ENCODE measurements at regions not wholly inside any gene's neighbourhood (a gene's known extent, or its start where the extent isn't known, plus 50 kb on each side); places are given as distances from the start of the nearest gene placed in this dataset.
"Not testable (repeated sequence)": the region's sequence is repeated elsewhere in the genome, so short reads cannot be mapped to it uniquely, and the experiment has no call there.

DNA sequence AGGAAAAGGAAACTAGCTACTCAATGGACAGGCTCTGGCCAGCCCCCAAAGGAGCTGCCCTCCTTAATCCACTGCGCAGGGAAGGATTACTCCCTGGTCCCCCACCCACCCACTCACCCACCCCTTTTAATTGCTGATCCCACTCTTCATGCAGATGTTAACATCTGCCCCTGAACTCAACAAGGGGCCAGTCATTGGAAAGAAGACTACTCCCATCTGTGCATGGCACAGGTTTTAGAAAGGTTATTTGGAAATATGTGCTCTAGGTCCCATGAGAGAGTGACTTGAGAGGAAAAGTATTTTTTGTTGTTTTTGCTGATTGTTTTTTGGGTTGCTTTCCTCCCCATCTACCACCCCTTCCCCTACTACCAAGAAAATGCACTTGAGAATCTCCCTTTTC is 94.4 kb upstream of the FGGY start:
- no peaks in the 10 kb centered on the region for H3K36me3 ChIP-seq (ENCODE audit: insufficient read depth, low read length)
- TF ChIP-seq, protein P1, sequence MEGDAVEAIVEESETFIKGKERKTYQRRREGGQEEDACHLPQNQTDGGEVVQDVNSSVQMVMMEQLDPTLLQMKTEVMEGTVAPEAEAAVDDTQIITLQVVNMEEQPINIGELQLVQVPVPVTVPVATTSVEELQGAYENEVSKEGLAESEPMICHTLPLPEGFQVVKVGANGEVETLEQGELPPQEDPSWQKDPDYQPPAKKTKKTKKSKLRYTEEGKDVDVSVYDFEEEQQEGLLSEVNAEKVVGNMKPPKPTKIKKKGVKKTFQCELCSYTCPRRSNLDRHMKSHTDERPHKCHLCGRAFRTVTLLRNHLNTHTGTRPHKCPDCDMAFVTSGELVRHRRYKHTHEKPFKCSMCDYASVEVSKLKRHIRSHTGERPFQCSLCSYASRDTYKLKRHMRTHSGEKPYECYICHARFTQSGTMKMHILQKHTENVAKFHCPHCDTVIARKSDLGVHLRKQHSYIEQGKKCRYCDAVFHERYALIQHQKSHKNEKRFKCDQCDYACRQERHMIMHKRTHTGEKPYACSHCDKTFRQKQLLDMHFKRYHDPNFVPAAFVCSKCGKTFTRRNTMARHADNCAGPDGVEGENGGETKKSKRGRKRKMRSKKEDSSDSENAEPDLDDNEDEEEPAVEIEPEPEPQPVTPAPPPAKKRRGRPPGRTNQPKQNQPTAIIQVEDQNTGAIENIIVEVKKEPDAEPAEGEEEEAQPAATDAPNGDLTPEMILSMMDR (IDR thresholded peaks at IDR 0.05; ENCODE audit: extremely low read depth, low read depth, low read length): no peak
- DNase-seq (ENCODE audit: insufficient read length, low spot score, missing footprints): no peak
- no peaks in the 10 kb centered on the region for H3K27me3 ChIP-seq (ENCODE audit: insufficient read depth, low read length)
- no peaks in the 10 kb centered on the region for H3K4me1 ChIP-seq (ENCODE audit: insufficient read depth, low read length)
- H3K27ac ChIP-seq (ENCODE audit: low read depth, low read length): no peak overlapping the region
- no peaks in the 10 kb centered on the region for H3K79me2 ChIP-seq (ENCODE audit: insufficient read depth, low read length)
- H3K4me2 ChIP-seq (ENCODE audit: insufficient read depth, low read length): no peak overlapping the region
- no peaks in the 10 kb centered on the region for H3K9me3 ChIP-seq (ENCODE audit: low read depth, low read length)
- H2AFZ ChIP-seq (ENCODE audit: low read length): no peak overlapping the region
- H3K4me3 ChIP-seq (ENCODE audit: insufficient read depth, low read length): no peak overlapping the region
- no peaks in the 10 kb centered on the region for H4K20me1 ChIP-seq (ENCODE audit: insufficient read depth, low read length)

DNA sequence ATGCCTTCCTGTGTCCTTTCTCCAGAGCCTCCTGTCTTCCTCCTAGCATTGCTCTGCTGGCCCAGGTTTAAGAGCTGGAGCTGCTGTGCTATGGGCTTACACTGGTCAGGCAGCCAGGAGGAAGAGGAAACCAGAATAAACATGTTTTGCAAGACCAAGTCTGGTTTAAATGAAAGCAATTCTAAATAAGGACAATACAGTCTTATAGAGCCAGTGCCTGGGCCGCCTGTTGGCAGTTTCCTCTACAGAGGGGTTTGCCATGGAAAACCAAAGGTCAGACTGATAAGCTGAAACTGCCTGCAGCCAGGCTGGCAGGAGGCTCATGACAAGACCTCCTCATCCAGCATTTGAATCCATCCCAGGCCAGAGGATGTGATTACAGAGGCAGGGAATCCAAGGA is 92.9 kb upstream of the FGGY start:
- Histone ChIP-seq H3K79me2 (ENCODE audit: insufficient read depth, low read length) (no peaks in the 10 kb centered on the region), H3K9me3 (ENCODE audit: low read depth, low read length) (no peaks in the 10 kb centered on the region), H2AFZ (ENCODE audit: low read length) (no peak overlapping the region), H3K27ac (ENCODE audit: low read depth, low read length) (no peak overlapping the region), H3K4me1 (ENCODE audit: insufficient read depth, low read length) (no peaks in the 10 kb centered on the region), H3K4me2 (ENCODE audit: insufficient read depth, low read length) (no peak overlapping the region), H3K4me3 (ENCODE audit: insufficient read depth, low read length) (no peak overlapping the region), H3K36me3 (ENCODE audit: insufficient read depth, low read length) (no peaks in the 10 kb centered on the region), H3K27me3 (ENCODE audit: insufficient read depth, low read length) (no peaks in the 10 kb centered on the region), H4K20me1 (ENCODE audit: insufficient read depth, low read length) (no peaks in the 10 kb centered on the region)
- TF ChIP-seq, protein P1 (IDR thresholded peaks at IDR 0.05; ENCODE audit: extremely low read depth, low read depth, low read length): no peak
- no peak for DNase-seq (ENCODE audit: insufficient read length, low spot score, missing footprints)

DNA sequence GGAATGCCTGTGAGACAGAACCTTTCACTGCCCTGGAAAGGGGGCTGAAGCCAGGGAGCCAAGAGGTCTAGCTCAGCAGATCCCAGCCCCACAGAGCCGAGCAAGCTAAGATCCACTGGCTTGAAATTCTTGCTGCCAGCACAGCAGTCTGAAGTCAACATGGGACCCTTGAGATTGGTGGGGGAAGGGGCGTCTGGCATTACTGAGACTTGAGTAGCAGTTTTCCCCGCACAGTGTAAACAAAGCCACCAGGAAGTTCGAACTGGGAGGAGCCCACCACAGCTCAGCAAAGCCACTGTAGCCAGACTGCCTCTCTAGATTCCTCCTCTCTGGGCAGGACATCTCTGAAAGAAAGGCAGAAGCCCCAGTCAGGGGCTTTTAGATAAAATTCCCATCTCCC is 90.3 kb upstream of the FGGY start:
- not testable (repeated sequence) for H2AFZ ChIP-seq (ENCODE audit: low read length); H3K27ac ChIP-seq (ENCODE audit: low read depth, low read length); H3K9me3 ChIP-seq (ENCODE audit: low read depth, low read length); H3K36me3 ChIP-seq (ENCODE audit: insufficient read depth, low read length); DNase-seq (ENCODE audit: insufficient read length, low spot score, missing footprints); H3K4me1 ChIP-seq (ENCODE audit: insufficient read depth, low read length); H4K20me1 ChIP-seq (ENCODE audit: insufficient read depth, low read length); H3K4me2 ChIP-seq (ENCODE audit: insufficient read depth, low read length); H3K27me3 ChIP-seq (ENCODE audit: insufficient read depth, low read length); H3K4me3 ChIP-seq (ENCODE audit: insufficient read depth, low read length); H3K79me2 ChIP-seq (ENCODE audit: insufficient read depth, low read length)

DNA sequence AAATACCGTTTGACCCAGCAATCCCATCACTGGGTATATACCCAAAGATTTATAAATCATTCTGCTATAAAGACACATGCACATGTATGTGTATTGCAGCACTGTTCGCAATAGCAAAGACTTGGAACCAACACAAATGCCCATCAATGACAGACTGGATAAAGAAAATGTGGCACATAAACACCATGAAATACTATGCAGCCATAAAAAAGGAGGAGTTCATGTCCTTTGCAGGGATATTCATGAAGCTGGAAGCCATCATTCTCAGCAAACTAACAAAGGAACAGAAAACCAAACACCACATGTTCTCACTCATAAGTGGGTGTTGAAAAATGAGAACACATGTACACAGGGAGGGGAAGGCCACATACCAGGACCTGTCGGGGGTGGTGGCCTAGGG is 86.5 kb upstream of the FGGY start:
- H3K4me1 ChIP-seq (ENCODE audit: insufficient read depth, low read length); DNase-seq (ENCODE audit: insufficient read length, low spot score, missing footprints): not testable (repeated sequence)

DNA sequence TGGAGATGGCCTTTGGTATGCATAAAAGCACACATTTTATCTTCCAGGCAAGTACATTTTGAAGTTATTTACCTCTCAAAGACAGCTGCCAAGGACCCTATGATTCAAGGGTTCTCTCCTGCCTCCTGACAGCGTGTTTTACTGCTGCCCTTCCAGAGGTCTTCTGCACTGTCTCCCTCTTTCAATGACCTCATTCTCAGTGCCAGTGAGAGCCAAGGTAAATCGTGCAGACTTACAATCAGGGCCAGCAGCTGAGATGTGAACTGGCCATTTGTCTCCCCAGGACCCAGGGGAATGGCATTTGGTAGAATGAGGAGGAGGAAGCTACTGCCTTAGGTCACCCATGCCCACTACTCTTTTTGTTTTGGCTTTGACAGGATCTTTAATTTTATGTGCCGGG is 84.2 kb upstream of the FGGY start:
- no peak overlapping the region for H3K4me2 ChIP-seq (ENCODE audit: insufficient read depth, low read length)
- H3K36me3 ChIP-seq (ENCODE audit: insufficient read depth, low read length): no peaks in the 10 kb centered on the region
- H3K27me3 ChIP-seq (ENCODE audit: insufficient read depth, low read length): no peaks in the 10 kb centered on the region
- no peaks in the 10 kb centered on the region for H4K20me1 ChIP-seq (ENCODE audit: insufficient read depth, low read length)
- no peak overlapping the region for H3K27ac ChIP-seq (ENCODE audit: low read depth, low read length)
- no peak for DNase-seq (ENCODE audit: insufficient read length, low spot score, missing footprints)
- H3K4me3 ChIP-seq (ENCODE audit: insufficient read depth, low read length): no peak overlapping the region
- no peaks in the 10 kb centered on the region for H3K9me3 ChIP-seq (ENCODE audit: low read depth, low read length)
- H3K4me1 ChIP-seq (ENCODE audit: insufficient read depth, low read length): peaks cover 10% of the 10 kb centered on the region
- H3K79me2 ChIP-seq (ENCODE audit: insufficient read depth, low read length): no peaks in the 10 kb centered on the region
- no peak overlapping the region for H2AFZ ChIP-seq (ENCODE audit: low read length)
- TF ChIP-seq, protein P1 (IDR thresholded peaks at IDR 0.05; ENCODE audit: extremely low read depth, low read depth, low read length): no peak

More for the DNA sequence above, 86.5 kb upstream of the FGGY start:
- H4K20me1 ChIP-seq (ENCODE audit: insufficient read depth, low read length); H2AFZ ChIP-seq (ENCODE audit: low read length); H3K79me2 ChIP-seq (ENCODE audit: insufficient read depth, low read length); H3K4me3 ChIP-seq (ENCODE audit: insufficient read depth, low read length); H3K36me3 ChIP-seq (ENCODE audit: insufficient read depth, low read length); H3K27ac ChIP-seq (ENCODE audit: low read depth, low read length); H3K4me2 ChIP-seq (ENCODE audit: insufficient read depth, low read length); H3K9me3 ChIP-seq (ENCODE audit: low read depth, low read length); H3K27me3 ChIP-seq (ENCODE audit: insufficient read depth, low read length): not testable (repeated sequence)

Measured in osteoblast (primary cell).